Panc1 (cell line): ENCODE measurements at regions not wholly inside any gene's neighbourhood (a gene's known extent, or its start where the extent isn't known, plus 50 kb on each side); places are given as distances from the start of the nearest gene placed in this dataset.

ENCODE experiments used
- ATAC-seq: fragments of 200-7000 bp; cut with Tn5 transposase; 2 replicates; pipeline ENCODE4 v1.9.1; 2020; ENCODE audit warnings: mild to moderate bottlenecking, moderate library complexity
- BruUV-seq: library from RNA; stranded (reverse); fragments of 400-500 nt; replicated peaks from 2 replicates; lab custom pipeline; 2021; lab: Mats Ljungman, UMichigan
- CTCF ChIA-PET: fragments of 300-600 bp; sonication (Branson Sonifier 250); formaldehyde crosslinking; loops from one replicate; lab custom pipeline; 2022; ENCODE audit warnings: antibody characterized with exemption; lab: Charles Lee
- POLR2A ChIA-PET: fragments of 300-600 bp; sonication (Branson Sonifier 250); formaldehyde crosslinking; loops from one replicate; lab custom pipeline; 2022; ENCODE audit warnings: antibody characterized with exemption; lab: Charles Lee
- DNase-seq: peaks from one replicate; pipeline ENCODE4 v3.0.0-alpha.2; 2010; ENCODE audit warnings: low read depth, low spot score
- H3K27ac ChIP-seq: 2 replicates; pipeline ENCODE4 v1.5.1; 2011; ENCODE audit warnings: mild to moderate bottlenecking, low read length, inconsistent platforms
- H3K27me3 ChIP-seq: fragments of 200-500 bp; sonication (Bioruptor generic); 2 replicates; pipeline ENCODE4 v1.6.0; 2014; ENCODE audit warnings: low read length, inconsistent platforms; ENCODE audit not compliant: control insufficient read depth, insufficient read depth
- H3K36me3 ChIP-seq: fragments of 200-500 bp; sonication (Bioruptor generic); 2 replicates; pipeline ENCODE4 v1.5.1; 2014; ENCODE audit warnings: inconsistent platforms, mild to moderate bottlenecking, low read length, moderate library complexity; ENCODE audit not compliant: control insufficient read depth, insufficient read depth
- H3K4me1 ChIP-seq: 2 replicates; pipeline ENCODE4 v1.5.1; 2011; ENCODE audit warnings: inconsistent platforms, mild to moderate bottlenecking, low read length, moderate library complexity; ENCODE audit not compliant: control insufficient read depth, insufficient read depth
- H3K4me3 ChIP-seq, 2 experiments: 2 replicates each; pipeline ENCODE4 v1.5.1; 2011 to 2012; ENCODE audit warnings: low read depth in 2 of 2, low read length in 2 of 2, mild to moderate bottlenecking in 2 of 2, inconsistent platforms in 1 of 2, moderate library complexity in 1 of 2
- H3K9me3 ChIP-seq: fragments of 200-500 bp; sonication (Bioruptor generic); 2 replicates; pipeline ENCODE4 v1.5.1; 2014; ENCODE audit warnings: low read depth, mild to moderate bottlenecking, inconsistent platforms, low read length, moderate library complexity; ENCODE audit not compliant: control insufficient read depth, insufficient read depth
- POLR2AphosphoS5 ChIP-seq: IDR thresholded peaks from 2 replicates; pipeline ENCODE4 v1.6.1; 2012; ENCODE audit warnings: mild to moderate bottlenecking, low read depth, low read length, moderate library complexity
- REST ChIP-seq, 2 experiments: IDR thresholded peaks; 2 replicates each; pipeline ENCODE4 v1.6.1; 2011 to 2012; ENCODE audit warnings: low read depth in 2 of 2, control low read depth in 1 of 2, low read length in 1 of 2, mild to moderate bottlenecking in 1 of 2, moderate library complexity in 1 of 2; ENCODE audit not compliant: insufficient read depth in 1 of 2
- SIN3A ChIP-seq: IDR thresholded peaks from 2 replicates; pipeline ENCODE4 v1.6.1; 2012; ENCODE audit warnings: low read depth, mild to moderate bottlenecking, low read length, moderate library complexity, borderline replicate concordance; ENCODE audit not compliant: insufficient read depth
- TCF7L2 ChIP-seq: IDR thresholded peaks from 2 replicates; pipeline ENCODE4 v1.6.1; 2011; ENCODE audit warnings: mild to moderate bottlenecking, low read depth, low read length, inconsistent platforms
- in situ Hi-C: cut with HindIII; loops from 2 replicates; pipeline ENCODE4 v1.10.0; 2016; ENCODE audit warnings: low sequenced_read_pairs, low pct_unique_long_range_greater_than_20kb
- intact Hi-C: fragments of 100-400 bp; cut with micrococcal nuclease; formaldehyde crosslinking; loops from one replicate; pipeline ENCODE4 v1.10.0; 2022; ENCODE audit not compliant: unreplicated experiment
- TF ChIP-seq, protein P1 (sequence below): fragments of 450-650 bp; IDR thresholded peaks from 2 replicates; pipeline ENCODE4 v1.5.1; 2017; ENCODE audit warnings: mild to moderate bottlenecking

DNA sequence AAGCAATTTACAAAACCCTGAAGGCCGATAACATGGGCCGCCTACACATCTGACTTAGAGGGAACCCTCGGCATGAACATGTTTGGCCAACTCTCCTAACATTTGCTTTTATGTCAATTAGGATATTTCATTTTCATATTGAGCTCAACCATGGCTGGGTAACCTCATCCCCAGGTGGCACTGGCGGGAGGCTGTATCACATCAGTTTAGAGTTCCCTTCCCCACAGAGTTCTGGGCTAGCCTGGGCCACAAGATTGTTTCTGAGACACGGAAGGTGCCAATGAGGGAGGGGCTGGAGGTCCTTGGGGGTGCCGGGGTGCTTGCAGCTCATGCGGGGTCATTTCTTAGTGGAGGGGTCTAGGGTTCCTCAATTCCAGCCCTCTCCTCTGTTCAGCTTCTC, 386.5 kb upstream of the MKI67 start:
- CTCF ChIA-PET, result no interaction called here
- Histone ChIP-seq H3K4me1 (no peaks in the 10 kb centered on the region), H3K36me3 (no peaks in the 10 kb centered on the region), H3K4me3 (no peak overlapping the region), H3K9me3 (no peaks in the 10 kb centered on the region), H3K27me3 (peaks cover 7% of the 10 kb centered on the region; the same call in 1 of the 2 replicates), H3K27ac (no peak overlapping the region)
- no TSS peak for BruUV-seq
- DNase-seq (no peak), ATAC-seq (no peak)
- intact Hi-C loops (no loop called here), in situ Hi-C loops (no loop called here)
- no peak for TF ChIP-seq POLR2AphosphoS5
- TF ChIP-seq REST (IDR thresholded peaks at IDR 0.05; ENCODE audit: insufficient read depth in 1 of 2, low read depth in 2 of 2, low read length in 1 of 2), result no peak
- no peak for TF ChIP-seq TCF7L2
- no peak for TF ChIP-seq SIN3A
- TF ChIP-seq, protein P1, sequence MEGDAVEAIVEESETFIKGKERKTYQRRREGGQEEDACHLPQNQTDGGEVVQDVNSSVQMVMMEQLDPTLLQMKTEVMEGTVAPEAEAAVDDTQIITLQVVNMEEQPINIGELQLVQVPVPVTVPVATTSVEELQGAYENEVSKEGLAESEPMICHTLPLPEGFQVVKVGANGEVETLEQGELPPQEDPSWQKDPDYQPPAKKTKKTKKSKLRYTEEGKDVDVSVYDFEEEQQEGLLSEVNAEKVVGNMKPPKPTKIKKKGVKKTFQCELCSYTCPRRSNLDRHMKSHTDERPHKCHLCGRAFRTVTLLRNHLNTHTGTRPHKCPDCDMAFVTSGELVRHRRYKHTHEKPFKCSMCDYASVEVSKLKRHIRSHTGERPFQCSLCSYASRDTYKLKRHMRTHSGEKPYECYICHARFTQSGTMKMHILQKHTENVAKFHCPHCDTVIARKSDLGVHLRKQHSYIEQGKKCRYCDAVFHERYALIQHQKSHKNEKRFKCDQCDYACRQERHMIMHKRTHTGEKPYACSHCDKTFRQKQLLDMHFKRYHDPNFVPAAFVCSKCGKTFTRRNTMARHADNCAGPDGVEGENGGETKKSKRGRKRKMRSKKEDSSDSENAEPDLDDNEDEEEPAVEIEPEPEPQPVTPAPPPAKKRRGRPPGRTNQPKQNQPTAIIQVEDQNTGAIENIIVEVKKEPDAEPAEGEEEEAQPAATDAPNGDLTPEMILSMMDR, result no peak
- POLR2A ChIA-PET, result no interaction called here

- no TSS peak for BruUV-seq
- ATAC-seq (no peak), DNase-seq (no peak)
- CTCF ChIA-PET, result no interaction called here
- no peaks in the 10 kb centered on the region for H3K9me3 ChIP-seq
- H3K27me3 ChIP-seq, result peaks cover 7% of the 10 kb centered on the region; the same call in 1 of the 2 replicates
- intact Hi-C loops, result no loop called here
- TF ChIP-seq REST (IDR thresholded peaks at IDR 0.05; ENCODE audit: insufficient read depth in 1 of 2, low read depth in 2 of 2, low read length in 1 of 2) (no peak), TCF7L2 (no peak), POLR2AphosphoS5 (no peak), SIN3A (no peak)
- TF ChIP-seq, protein P1, result no peak
- H3K36me3 ChIP-seq, result no peaks in the 10 kb centered on the region
- POLR2A ChIA-PET, result no interaction called here
- no peak overlapping the region for H3K27ac ChIP-seq
- no peak overlapping the region for H3K4me3 ChIP-seq
- no peaks in the 10 kb centered on the region for H3K4me1 ChIP-seq
- in situ Hi-C loops, result no loop called here
Measured at GRCh38 chr10:128514536-128514935, 388.3 kb upstream of the MKI67 start.
